ENCODE measurements at regions not wholly inside any gene's neighbourhood (a gene's known extent, or its start where the extent isn't known, plus 50 kb on each side); places are given as distances from the start of the nearest gene placed in this dataset.

DNA sequence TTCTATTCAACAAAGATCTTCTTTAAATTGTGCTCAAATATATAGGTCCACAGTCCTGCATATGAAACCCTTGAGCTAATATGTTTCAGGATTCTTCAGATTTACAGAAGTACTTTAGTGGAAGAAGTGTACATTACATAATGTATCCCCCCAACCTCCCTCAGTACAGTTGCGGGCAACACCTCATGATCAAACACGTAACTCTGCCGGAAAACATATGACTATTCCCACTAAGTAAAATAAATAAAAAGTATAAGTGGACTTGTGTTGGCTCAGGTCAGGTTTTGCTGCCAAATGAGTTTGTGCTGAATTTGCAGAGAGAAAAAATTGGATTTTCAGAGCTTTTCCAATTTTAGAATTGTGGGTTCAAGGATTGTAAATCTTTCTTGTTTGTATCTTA lies 267.6 kb upstream of the MDFIC2 start:
- TF ChIP-seq, protein P1, sequence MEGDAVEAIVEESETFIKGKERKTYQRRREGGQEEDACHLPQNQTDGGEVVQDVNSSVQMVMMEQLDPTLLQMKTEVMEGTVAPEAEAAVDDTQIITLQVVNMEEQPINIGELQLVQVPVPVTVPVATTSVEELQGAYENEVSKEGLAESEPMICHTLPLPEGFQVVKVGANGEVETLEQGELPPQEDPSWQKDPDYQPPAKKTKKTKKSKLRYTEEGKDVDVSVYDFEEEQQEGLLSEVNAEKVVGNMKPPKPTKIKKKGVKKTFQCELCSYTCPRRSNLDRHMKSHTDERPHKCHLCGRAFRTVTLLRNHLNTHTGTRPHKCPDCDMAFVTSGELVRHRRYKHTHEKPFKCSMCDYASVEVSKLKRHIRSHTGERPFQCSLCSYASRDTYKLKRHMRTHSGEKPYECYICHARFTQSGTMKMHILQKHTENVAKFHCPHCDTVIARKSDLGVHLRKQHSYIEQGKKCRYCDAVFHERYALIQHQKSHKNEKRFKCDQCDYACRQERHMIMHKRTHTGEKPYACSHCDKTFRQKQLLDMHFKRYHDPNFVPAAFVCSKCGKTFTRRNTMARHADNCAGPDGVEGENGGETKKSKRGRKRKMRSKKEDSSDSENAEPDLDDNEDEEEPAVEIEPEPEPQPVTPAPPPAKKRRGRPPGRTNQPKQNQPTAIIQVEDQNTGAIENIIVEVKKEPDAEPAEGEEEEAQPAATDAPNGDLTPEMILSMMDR (IDR thresholded peaks at IDR 0.05): no peak
- TF ChIP-seq POLR2A (IDR thresholded peaks at IDR 0.05) (no peak), POLR2AphosphoS5 (IDR thresholded peaks at IDR 0.05) (no peak), EP300 (IDR thresholded peaks at IDR 0.05) (no peak)

Data from stomach (tissue), 4 donors.